ENCODE measurements at regions not wholly inside any gene's neighbourhood (a gene's known extent, or its start where the extent isn't known, plus 50 kb on each side); places are given as distances from the start of the nearest gene placed in this dataset.

- TF ChIP-seq EZH2phosphoT487 (IDR thresholded peaks at IDR 0.05; ENCODE audit: unreplicated experiment): no peak
- no peak for TF ChIP-seq NANOG (IDR thresholded peaks at IDR 0.05; ENCODE audit: borderline replicate concordance)
- no peak for TF ChIP-seq EZH2 (IDR thresholded peaks at IDR 0.05; ENCODE audit: low read depth, unreplicated experiment)
- no peak for TF ChIP-seq ZNF114 (CRISPR knock-in tag; IDR thresholded peaks at IDR 0.05)
- TF ChIP-seq ZNF331 (CRISPR knock-in tag; IDR thresholded peaks at IDR 0.05; ENCODE audit: low read depth): no peak
- TF ChIP-seq ETS1 (IDR thresholded peaks at IDR 0.05): no peak
- no peak for TF ChIP-seq POLR2AphosphoS5 (IDR thresholded peaks at IDR 0.05; ENCODE audit: low read depth)
These were observed 927.4 kb downstream of the BRD1 start (continued) for GRCh38 chr22:48900327-48900597.

GRCh38 chr22:48899523-48900326, 927.9 kb downstream of the BRD1 start:
- Histone ChIP-seq H3K27ac (ENCODE audit: low read depth) (no peak overlapping the region), H3K4me2 (no peak overlapping the region), H3K27me3 (ENCODE audit: insufficient read depth) (no peaks in the 10 kb centered on the region), H3K9me2 (ENCODE audit: insufficient read depth) (no peaks in the 10 kb centered on the region), H4K20me1 (replicated peaks; ENCODE audit: insufficient read depth) (no peaks in the 10 kb centered on the region), H3K79me2 (replicated peaks; ENCODE audit: insufficient read depth) (no peaks in the 10 kb centered on the region), H3F3A (replicated peaks; ENCODE audit: low read depth) (no peaks in the 10 kb centered on the region), H3K4me1 (ENCODE audit: insufficient read depth) (no peaks in the 10 kb centered on the region), H3K36me3 (ENCODE audit: insufficient read depth) (no peaks in the 10 kb centered on the region), H2AFZ (no peak overlapping the region), H3K4me3 (no peak overlapping the region)
- no peak for DNase-seq (ENCODE audit: low spot score)
- Mint-ChIP-seq H3K27ac (no peak overlapping the region), H3K4me3 (no peak overlapping the region), H3K36me3 (ENCODE audit: low read depth) (no peaks in the 10 kb centered on the region), H3K4me1 (no peaks in the 10 kb centered on the region; the same call in 2 of the 3 replicates), H3K9me3 (no peaks in the 10 kb centered on the region), H3K27me3 (ENCODE audit: insufficient read depth, low read depth, poor library complexity) (peaks cover 6% of the 10 kb centered on the region)
- no peak for ATAC-seq
- TF ChIP-seq REST (IDR thresholded peaks at IDR 0.05; ENCODE audit: unreplicated experiment) (no peak), CTCF (conservative IDR thresholded peaks at IDR 0.05; ENCODE audit: low read depth in 2 of 2) (no peak), EZH2 (IDR thresholded peaks at IDR 0.05; ENCODE audit: low read depth, unreplicated experiment) (no peak), ZNF114 (CRISPR knock-in tag; IDR thresholded peaks at IDR 0.05) (no peak), NANOG (IDR thresholded peaks at IDR 0.05; ENCODE audit: borderline replicate concordance) (no peak), ETS1 (IDR thresholded peaks at IDR 0.05) (no peak), JUNB (IDR thresholded peaks at IDR 0.05; ENCODE audit: unreplicated experiment) (no peak), POLR2AphosphoS5 (IDR thresholded peaks at IDR 0.05; ENCODE audit: low read depth) (no peak), EZH2phosphoT487 (IDR thresholded peaks at IDR 0.05; ENCODE audit: unreplicated experiment) (no peak)

Measured in GM23338 (cell line).